SK-N-SH treated with all-trans-retinoic acid at 6 μM for 48 hours (cell line): ENCODE measurements at regions not wholly inside any gene's neighbourhood (a gene's known extent, or its start where the extent isn't known, plus 50 kb on each side); places are given as distances from the start of the nearest gene placed in this dataset.

Experiments
- ATAC-seq: fragments of 200-7000 bp; cut with Tn5 transposase; 3 replicates; pipeline ENCODE4 v1.9.1; 2020; ENCODE audit warnings: mild to moderate bottlenecking, moderate library complexity
- ARNTL ChIP-seq: fragments of 450-650 bp; formaldehyde crosslinking; IDR thresholded peaks from 2 replicates; pipeline ENCODE4 v1.5.0; 2020; ENCODE audit warnings: low read depth, mild to moderate bottlenecking, moderate library complexity, borderline replicate concordance
- BACH2 ChIP-seq: fragments of 250-450 bp; sonication (Bioruptor Pico); IDR thresholded peaks from 2 replicates; pipeline ENCODE4 v1.9.0; 2021; ENCODE audit warnings: mild to moderate bottlenecking, borderline replicate concordance
- CREB5 ChIP-seq: fragments of 250-450 bp; sonication (Bioruptor Pico); IDR thresholded peaks from 2 replicates; pipeline ENCODE4 v1.5.1; 2020; ENCODE audit warnings: low read depth, mild to moderate bottlenecking, moderate library complexity
- CSRNP3 ChIP-seq: fragments of 250-450 bp; sonication (Bioruptor Pico); IDR thresholded peaks from 2 replicates; pipeline ENCODE4 v1.5.1; 2021; ENCODE audit warnings: mild to moderate bottlenecking, moderate library complexity
- GLIS3 ChIP-seq: fragments of 250-450 bp; sonication (Bioruptor Pico); IDR thresholded peaks from 2 replicates; pipeline ENCODE4 v1.5.0; 2020; ENCODE audit warnings: mild to moderate bottlenecking, moderate library complexity
- OSR1 ChIP-seq: fragments of 250-450 bp; sonication (Bioruptor Pico); IDR thresholded peaks from 2 replicates; pipeline ENCODE4 v1.8.0; 2022; ENCODE audit warnings: moderate library complexity, mild to moderate bottlenecking, inconsistent platforms
- PATZ1 ChIP-seq: fragments of 250-450 bp; sonication (Bioruptor Pico); IDR thresholded peaks from 2 replicates; pipeline ENCODE4 v1.8.0; 2020; ENCODE audit warnings: mild to moderate bottlenecking, moderate library complexity, borderline replicate concordance
- POU6F1 ChIP-seq: fragments of 250-450 bp; sonication (Bioruptor Pico); IDR thresholded peaks from 2 replicates; pipeline ENCODE4 v1.8.0; 2021; ENCODE audit warnings: low read depth, mild to moderate bottlenecking, moderate library complexity, borderline replicate concordance
- PPARA ChIP-seq: fragments of 250-450 bp; sonication (Bioruptor Pico); IDR thresholded peaks from 2 replicates; pipeline ENCODE4 v1.5.0; 2020; ENCODE audit warnings: mild to moderate bottlenecking, borderline replicate concordance
- RARB ChIP-seq: fragments of 250-450 bp; sonication (Bioruptor Pico); IDR thresholded peaks from 2 replicates; pipeline ENCODE4 v1.8.0; 2021; ENCODE audit warnings: mild to moderate bottlenecking, moderate library complexity
- SNAI2 ChIP-seq: fragments of 250-450 bp; sonication (Bioruptor Pico); IDR thresholded peaks from 2 replicates; pipeline ENCODE4 v1.5.0; 2020; ENCODE audit warnings: mild to moderate bottlenecking, moderate library complexity
- TCF4 ChIP-seq: fragments of 250-450 bp; sonication (Bioruptor Pico); IDR thresholded peaks from 2 replicates; pipeline ENCODE4 v1.8.0; 2021; ENCODE audit warnings: mild to moderate bottlenecking, moderate library complexity, borderline replicate concordance
- TOX ChIP-seq: fragments of 250-450 bp; sonication (Bioruptor Pico); IDR thresholded peaks from 2 replicates; pipeline ENCODE4 v1.8.0; 2021; ENCODE audit warnings: mild to moderate bottlenecking, moderate library complexity, borderline replicate concordance
- TSHZ2 ChIP-seq: fragments of 250-450 bp; sonication (Bioruptor Pico); IDR thresholded peaks from 2 replicates; pipeline ENCODE4 v1.5.0; 2020; ENCODE audit warnings: mild to moderate bottlenecking, moderate library complexity
- ZC3H10 ChIP-seq: fragments of 250-450 bp; sonication (Bioruptor Pico); IDR thresholded peaks from 2 replicates; pipeline ENCODE4 v1.5.1; 2021; ENCODE audit warnings: mild to moderate bottlenecking, moderate library complexity
- ZFP30 ChIP-seq: fragments of 450-650 bp; formaldehyde crosslinking; IDR thresholded peaks from 2 replicates; pipeline ENCODE4 v1.5.0; 2022; ENCODE audit warnings: mild to moderate bottlenecking, moderate library complexity
- ZNF8 ChIP-seq: fragments of 450-650 bp; formaldehyde crosslinking; IDR thresholded peaks from 2 replicates; pipeline ENCODE4 v1.5.0; 2020; ENCODE audit warnings: mild to moderate bottlenecking, moderate library complexity

- TF ChIP-seq ARNTL (CRISPR knock-in tag) (no peak), ZFP30 (no peak), ZC3H10 (CRISPR knock-in tag) (no peak), PPARA (CRISPR knock-in tag) (no peak), TOX (CRISPR knock-in tag) (no peak), TCF4 (CRISPR knock-in tag) (no peak), PATZ1 (CRISPR knock-in tag) (no peak), POU6F1 (CRISPR knock-in tag) (no peak), RARB (CRISPR knock-in tag) (no peak), SNAI2 (CRISPR knock-in tag) (no peak)
- ATAC-seq = no peak
Measured at GRCh38 chr2:221006084-221006483, 566.0 kb downstream of the EPHA4 start.

GRCh38 chr2:221016551-221016950 lies 555.6 kb downstream of the EPHA4 start:
- TF ChIP-seq SNAI2 (CRISPR knock-in tag) = no peak
- TF ChIP-seq BACH2 (CRISPR knock-in tag) = no peak
- TF ChIP-seq TOX (CRISPR knock-in tag) = no peak
- no peak for TF ChIP-seq TSHZ2 (CRISPR knock-in tag)
- no peak for TF ChIP-seq TCF4 (CRISPR knock-in tag)
- TF ChIP-seq CSRNP3 (CRISPR knock-in tag) = no peak
- ATAC-seq = no peak

GRCh38 chr2:221018262-221018661 lies 553.8 kb downstream of the EPHA4 start:
- TF ChIP-seq ZFP30 = no peak
- TF ChIP-seq CREB5 = no peak
- no peak for TF ChIP-seq TCF4 (CRISPR knock-in tag)
- no peak for TF ChIP-seq GLIS3 (CRISPR knock-in tag)
- TF ChIP-seq CSRNP3 (CRISPR knock-in tag) = no peak
- TF ChIP-seq OSR1 (CRISPR knock-in tag) = no peak
- no peak for TF ChIP-seq ZNF8
- no peak for TF ChIP-seq SNAI2 (CRISPR knock-in tag)
- no peak for ATAC-seq

- TF ChIP-seq TCF4 (CRISPR knock-in tag) (no peak), RARB (CRISPR knock-in tag) (no peak), OSR1 (CRISPR knock-in tag) (no peak)
- ATAC-seq = no peak
Measured at GRCh38 chr2:221019668-221020067, 552.4 kb downstream of the EPHA4 start.
